Chondrocyte (in vitro differentiated cells): ENCODE measurements at regions not wholly inside any gene's neighbourhood (a gene's known extent, or its start where the extent isn't known, plus 50 kb on each side); places are given as distances from the start of the nearest gene placed in this dataset.
"Not testable (repeated sequence)": the region's sequence is repeated elsewhere in the genome, so short reads cannot be mapped to it uniquely, and the experiment has no call there.

Experiments used
- DNase-seq: peaks from one replicate; pipeline ENCODE4 v3.0.0; 2021; ENCODE audit warnings: mixed read lengths, low spot score
- H3K27ac Mint-ChIP-seq: one replicate; pipeline ENCODE4 v1.8.0; 2021; ENCODE audit warnings: mild to moderate bottlenecking, moderate library complexity, mixed read lengths; ENCODE audit not compliant: unreplicated experiment
- H3K27me3 Mint-ChIP-seq: 2 replicates; pipeline ENCODE4 v1.8.0; 2021; ENCODE audit warnings: low read depth, mixed read lengths
- H3K36me3 Mint-ChIP-seq: 2 replicates; pipeline ENCODE4 v1.8.0; 2021; ENCODE audit warnings: low read depth, mixed read lengths
- H3K4me1 Mint-ChIP-seq: 2 replicates; pipeline ENCODE4 v1.8.0; 2021; ENCODE audit warnings: low read depth, mild to moderate bottlenecking, mixed read lengths
- H3K4me3 Mint-ChIP-seq: one replicate; pipeline ENCODE4 v1.8.0; 2021; ENCODE audit warnings: mild to moderate bottlenecking, moderate library complexity, mixed read lengths; ENCODE audit not compliant: unreplicated experiment
- H3K9me3 Mint-ChIP-seq: 2 replicates; pipeline ENCODE4 v1.8.0; 2021; ENCODE audit warnings: low read depth, mixed read lengths
- CTCF ChIP-seq: fragments of 200-600 bp; sonication (generic); IDR thresholded peaks from 2 replicates; pipeline ENCODE4 v1.5.0; 2021; ENCODE audit warnings: antibody characterized with exemption, mild to moderate bottlenecking, moderate library complexity

GRCh38 chr1:95889400-95889799 is 655.4 kb downstream of the RWDD3 start:
- no peaks in the 10 kb centered on the region for H3K4me1 Mint-ChIP-seq
- DNase-seq = no peak
- H3K9me3 Mint-ChIP-seq = no peaks in the 10 kb centered on the region
- no peaks in the 10 kb centered on the region for H3K36me3 Mint-ChIP-seq
- H3K4me3 Mint-ChIP-seq = no peak overlapping the region
- H3K27me3 Mint-ChIP-seq = peaks cover 8% of the 10 kb centered on the region
- H3K27ac Mint-ChIP-seq = no peak overlapping the region
- TF ChIP-seq CTCF = no peak

- Mint-ChIP-seq H3K27ac (no peak overlapping the region), H3K9me3 (peaks cover 8% of the 10 kb centered on the region), H3K36me3 (no peaks in the 10 kb centered on the region), H3K4me3 (no peak overlapping the region), H3K27me3 (peaks cover 4% of the 10 kb centered on the region), H3K4me1 (no peaks in the 10 kb centered on the region)
- no peak for TF ChIP-seq CTCF
- DNase-seq = no peak
Observed at GRCh38 chr1:95893921-95894320, 659.9 kb downstream of the RWDD3 start.

- DNase-seq = no peak
- Mint-ChIP-seq H3K27ac (no peak overlapping the region), H3K4me3 (no peak overlapping the region), H3K4me1 (no peaks in the 10 kb centered on the region), H3K9me3 (peaks cover 4% of the 10 kb centered on the region), H3K27me3 (peaks cover 3% of the 10 kb centered on the region), H3K36me3 (no peaks in the 10 kb centered on the region)
- TF ChIP-seq CTCF = no peak
Observed at GRCh38 chr1:95903060-95903459, 669.0 kb downstream of the RWDD3 start.

- Mint-ChIP-seq H3K4me3 (no peak overlapping the region), H3K36me3 (no peaks in the 10 kb centered on the region), H3K4me1 (no peaks in the 10 kb centered on the region), H3K9me3 (peaks cover 6% of the 10 kb centered on the region), H3K27me3 (peaks cover 9% of the 10 kb centered on the region), H3K27ac (no peak overlapping the region)
- no peak for TF ChIP-seq CTCF
- DNase-seq = no peak
Observed at GRCh38 chr1:95905818-95906395, 671.9 kb downstream of the RWDD3 start.

GRCh38 chr1:95911739-95912138 is 677.7 kb downstream of the RWDD3 start:
- not testable (repeated sequence) for DNase-seq, H3K27me3 Mint-ChIP-seq, H3K4me1 Mint-ChIP-seq, H3K36me3 Mint-ChIP-seq, H3K27ac Mint-ChIP-seq, H3K4me3 Mint-ChIP-seq
- peaks cover 20% of the 10 kb centered on the region for H3K9me3 Mint-ChIP-seq

GRCh38 chr1:95916616-95917015 is 682.6 kb downstream of the RWDD3 start:
- Mint-ChIP-seq H3K27ac (no peak overlapping the region), H3K36me3 (no peaks in the 10 kb centered on the region), H3K4me1 (no peaks in the 10 kb centered on the region), H3K4me3 (no peak overlapping the region), H3K9me3 (peaks cover 7% of the 10 kb centered on the region), H3K27me3 (no peaks in the 10 kb centered on the region)
- peak; percentile 65 for TF ChIP-seq CTCF
- DNase-seq = no peak
